ENCODE measurements at regions not wholly inside any gene's neighbourhood (a gene's known extent, or its start where the extent isn't known, plus 50 kb on each side); places are given as distances from the start of the nearest gene placed in this dataset.

DNA sequence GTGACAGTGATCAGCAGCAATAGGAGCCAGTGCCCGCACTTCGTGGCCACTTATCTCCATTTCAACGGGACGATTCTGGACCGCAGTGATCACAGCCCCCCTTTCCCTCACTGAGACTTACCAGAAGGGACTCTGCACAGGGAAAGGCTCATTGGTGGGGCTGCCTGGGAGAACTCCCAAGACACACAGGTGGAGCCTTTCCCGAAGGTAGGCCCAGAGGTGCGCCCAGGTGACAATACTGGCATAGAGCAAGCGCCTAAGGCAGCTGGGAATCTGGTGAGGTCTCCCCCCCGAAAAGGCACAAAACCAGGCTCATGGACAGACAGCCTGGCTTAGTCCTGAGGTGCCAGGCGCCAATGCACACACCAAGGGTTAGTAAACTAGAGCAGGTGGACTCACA lies 318.9 kb downstream of the AJAP1 start:
- no peak for DNase-seq (ENCODE audit: low read depth)

DNA sequence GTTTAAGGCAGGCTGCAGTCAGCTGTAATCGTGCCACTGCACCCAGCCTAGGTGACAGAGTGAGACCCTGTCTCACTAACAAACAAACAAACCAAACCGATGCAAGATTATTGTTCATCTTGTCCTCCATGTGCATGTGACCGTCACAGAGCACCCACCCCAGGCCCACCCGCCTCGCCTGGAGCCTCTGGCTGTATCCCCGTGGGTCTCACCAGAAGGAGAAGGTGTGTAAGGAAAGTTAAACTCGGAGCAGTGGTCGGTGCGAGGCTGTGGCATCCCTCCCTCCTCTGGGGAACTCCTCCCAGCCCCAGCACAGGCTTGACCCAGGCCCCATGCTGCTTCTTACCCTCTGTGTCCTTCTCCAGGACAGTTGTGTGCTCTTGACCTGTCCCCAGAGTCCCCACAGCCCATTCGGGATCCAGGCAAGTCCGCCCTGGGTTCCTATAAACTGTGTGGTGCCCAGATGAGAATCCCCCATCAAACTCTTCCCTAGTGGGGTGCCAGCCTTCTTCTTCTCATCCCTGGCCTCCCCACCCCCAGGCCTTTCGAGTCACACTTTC lies 318.4 kb downstream of the AJAP1 start:
- no peak for DNase-seq (ENCODE audit: low read depth)

DNA sequence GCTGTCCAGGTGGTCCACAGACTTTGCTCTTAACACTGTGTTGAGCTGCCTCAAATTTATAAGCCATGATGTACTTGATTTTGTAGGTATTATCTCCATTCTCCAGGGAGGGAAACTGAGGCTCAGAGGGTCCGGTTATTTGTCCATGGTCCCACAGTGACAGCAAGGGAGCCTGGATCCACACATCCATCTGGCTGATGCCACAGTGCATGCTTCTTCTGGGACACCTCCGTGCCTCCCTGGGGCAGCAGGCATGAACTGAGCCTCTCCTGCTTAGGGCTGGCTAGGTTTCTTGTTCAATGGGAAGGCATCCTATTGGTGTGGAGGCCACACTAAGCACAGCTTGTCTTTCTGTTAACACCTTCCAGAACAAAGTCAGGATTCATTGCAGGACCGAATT lies 317.3 kb downstream of the AJAP1 start:
- DNase-seq (ENCODE audit: low read depth) = no peak

DNA sequence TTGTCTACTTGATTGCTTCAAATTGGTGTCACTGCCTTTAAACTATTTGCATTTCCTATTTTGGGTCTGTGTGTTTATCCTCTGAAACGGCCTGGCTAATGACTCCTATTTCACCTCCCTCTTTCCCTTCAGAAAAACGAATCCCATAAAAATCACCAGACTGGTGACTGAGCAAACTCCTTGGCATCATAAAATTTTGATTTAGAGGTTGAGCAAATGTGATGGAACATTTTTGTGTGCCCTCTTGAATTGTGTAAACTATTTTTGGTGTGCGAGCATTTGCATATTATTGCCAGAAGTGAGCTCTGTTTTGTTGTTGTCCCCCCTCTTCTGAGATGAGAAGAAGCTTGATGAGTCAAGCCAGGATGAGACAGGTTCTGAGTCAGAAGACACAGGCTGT lies 316.1 kb downstream of the AJAP1 start:
- DNase-seq (ENCODE audit: low read depth) = no peak

DNA sequence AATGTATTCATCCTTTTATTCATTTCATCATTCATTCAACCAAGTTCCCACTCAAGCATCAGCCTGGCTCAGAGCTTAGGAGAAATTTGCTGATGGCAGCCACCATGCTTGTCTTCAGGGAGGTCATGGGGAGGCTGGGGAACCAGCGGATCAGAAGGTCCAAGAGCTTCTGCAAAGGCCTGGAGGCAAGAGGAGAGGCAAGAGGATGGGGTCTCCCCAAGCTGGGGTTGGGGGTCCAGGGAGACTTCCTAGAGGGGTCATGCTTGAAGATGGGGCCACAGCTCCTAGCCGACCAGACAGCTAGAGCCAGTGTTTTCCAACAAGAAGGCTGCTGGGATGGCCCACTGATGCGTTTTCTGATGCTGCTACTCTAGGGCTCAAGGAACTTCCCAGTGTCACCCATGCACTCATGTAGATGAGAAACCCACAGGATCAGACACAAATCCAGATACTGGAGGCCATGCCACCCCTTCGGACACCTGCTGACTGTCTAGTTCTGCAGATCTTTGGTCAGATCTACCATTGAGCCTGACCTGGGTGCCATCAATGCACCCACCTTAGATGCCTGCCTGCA lies 315.2 kb downstream of the AJAP1 start:
- DNase-seq (ENCODE audit: low read depth) = no peak

DNA sequence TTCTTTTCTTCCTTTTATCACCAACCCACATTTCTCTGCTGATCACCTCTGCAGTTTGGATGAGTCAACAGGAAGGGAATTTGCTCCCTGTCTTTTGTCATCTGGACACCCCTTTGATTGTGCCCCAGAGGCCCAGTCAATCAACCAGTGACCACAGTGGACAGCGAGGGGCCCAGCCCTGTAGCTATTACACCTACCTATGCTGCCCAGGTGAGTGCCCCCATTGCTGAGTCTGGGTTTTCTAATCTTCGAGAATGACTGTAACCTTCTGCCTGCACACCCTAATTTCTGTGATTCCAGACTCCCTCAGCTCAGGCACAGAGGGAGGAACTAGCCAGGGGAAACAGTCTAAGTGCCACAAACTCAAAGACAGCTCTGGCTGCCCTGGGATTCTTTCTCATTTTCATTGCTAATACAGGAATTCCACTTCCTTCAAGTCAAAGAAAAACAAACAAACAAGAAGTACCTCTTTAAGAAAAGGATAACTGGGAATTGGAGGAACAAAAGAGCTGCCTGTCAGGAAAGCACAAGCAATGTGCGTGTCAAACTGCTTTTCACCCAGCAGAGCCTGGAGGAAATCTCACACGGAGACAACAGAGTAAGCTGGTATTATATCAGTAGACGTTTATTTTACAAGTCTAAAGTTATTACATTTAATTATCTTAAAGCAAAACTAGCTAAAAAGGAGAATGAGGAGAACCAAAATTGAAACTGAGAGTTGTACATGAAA lies 311.1 kb downstream of the AJAP1 start:
- DNase-seq (ENCODE audit: low read depth) = no peak

DNA sequence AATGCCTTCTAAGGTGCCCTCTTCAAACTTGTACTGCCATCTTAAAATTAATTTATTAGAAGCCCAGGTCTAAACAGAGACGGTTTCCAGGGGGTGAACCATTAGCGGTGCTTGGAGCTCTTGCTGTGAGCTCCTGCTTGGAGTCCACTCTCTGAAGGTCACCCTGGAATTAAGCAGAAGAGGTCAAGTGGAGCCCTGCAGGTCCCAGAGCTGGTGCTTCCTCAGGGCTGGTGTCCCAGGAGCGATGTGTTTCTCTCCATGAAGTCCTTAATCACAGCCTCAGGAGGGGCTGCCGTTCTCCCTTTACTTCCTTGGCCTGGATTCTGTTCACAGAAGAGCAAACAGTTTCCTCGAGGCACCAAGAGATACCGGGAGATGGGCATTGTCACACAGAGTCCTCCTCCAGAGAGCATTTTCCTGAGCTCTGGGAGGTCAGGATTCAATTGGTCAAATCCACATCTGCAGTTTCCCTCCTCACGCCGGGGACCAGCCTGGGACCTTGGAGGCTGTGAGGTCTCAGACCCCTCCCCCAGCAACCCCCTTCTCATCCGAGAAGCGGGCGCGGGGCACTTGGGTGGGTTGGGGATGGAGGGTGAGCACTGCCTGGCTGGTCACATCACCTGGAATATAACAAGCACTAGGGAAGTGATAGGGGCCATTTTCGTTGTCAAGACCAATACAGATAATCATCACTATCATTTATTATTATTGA lies 310.4 kb downstream of the AJAP1 start:
- DNase-seq (ENCODE audit: low read depth) = no peak

DNA sequence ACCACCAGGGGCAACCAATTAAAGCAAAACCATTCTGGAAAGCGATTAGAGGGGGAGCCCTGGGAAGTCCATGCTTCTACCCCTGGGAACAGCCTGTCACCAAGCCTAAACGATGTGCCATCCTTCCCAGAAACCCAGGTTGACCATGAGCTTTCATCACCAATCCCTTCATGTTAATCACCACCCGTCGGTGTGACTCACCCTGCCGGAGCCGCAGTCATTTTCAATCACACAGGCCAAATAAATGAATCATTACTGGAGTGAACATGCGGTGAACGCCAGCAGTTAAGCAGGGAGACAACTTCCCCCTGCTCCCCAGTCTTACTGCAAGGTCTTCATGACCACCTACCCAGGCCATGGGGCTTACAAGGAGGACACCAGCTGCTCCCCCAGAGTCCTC lies 308.8 kb downstream of the AJAP1 start:
- peak; percentile 82 for DNase-seq (ENCODE audit: low read depth)

DNA sequence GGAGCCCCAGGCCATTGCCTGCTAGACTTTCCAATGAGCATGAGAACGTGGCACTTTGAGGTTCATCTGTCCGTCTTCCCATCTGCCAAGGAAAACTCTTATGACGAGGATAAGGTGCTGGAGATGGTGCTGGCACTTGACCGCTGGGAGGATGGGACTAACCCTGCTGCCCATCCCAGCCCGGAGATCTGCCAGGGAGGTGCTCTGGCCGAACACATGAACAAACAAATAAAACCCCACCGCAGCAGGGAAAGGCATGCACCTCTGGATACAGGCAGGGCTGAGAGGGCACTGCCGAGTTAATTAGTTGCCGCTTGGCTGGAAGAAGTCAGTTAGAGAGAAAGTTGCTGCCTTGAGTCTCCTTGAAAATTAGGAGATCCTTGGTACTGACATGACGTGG lies 308.4 kb downstream of the AJAP1 start:
- DNase-seq (ENCODE audit: low read depth) = no peak

DNA sequence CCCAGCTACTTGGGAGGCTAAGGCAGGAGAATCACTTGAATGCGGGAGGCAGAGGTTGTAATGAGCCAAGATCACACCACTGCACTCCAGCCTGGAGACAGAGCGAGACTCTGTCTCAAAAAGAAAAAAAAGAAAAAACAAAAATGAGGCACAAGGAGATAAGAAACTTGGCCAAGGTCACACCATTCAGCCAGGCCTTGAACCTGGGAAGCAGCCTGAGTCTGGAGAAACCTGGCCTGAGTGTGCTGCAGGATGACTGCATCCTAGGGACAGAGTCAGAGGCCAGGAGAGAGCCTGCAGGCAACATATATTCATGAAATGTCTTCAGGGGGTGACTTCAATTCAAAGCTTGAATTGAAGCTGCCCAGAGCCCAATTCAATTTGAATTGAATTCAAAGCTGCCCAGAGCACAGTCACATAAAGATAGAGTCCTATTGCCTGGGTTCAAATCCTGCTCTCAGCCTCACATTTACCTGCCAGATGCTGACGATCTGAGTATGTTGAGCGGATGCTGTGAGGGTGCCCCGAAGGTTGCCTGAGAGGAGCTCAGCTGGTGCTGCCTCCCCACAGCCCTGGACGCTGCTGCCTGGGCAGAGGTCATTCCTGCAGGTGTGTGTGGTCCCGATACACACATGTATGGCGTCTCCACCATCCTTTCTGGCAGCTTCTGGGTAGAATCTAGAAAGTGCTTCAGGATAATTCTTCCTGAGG lies 307.7 kb downstream of the AJAP1 start:
- no peak for DNase-seq (ENCODE audit: low read depth)

DNA sequence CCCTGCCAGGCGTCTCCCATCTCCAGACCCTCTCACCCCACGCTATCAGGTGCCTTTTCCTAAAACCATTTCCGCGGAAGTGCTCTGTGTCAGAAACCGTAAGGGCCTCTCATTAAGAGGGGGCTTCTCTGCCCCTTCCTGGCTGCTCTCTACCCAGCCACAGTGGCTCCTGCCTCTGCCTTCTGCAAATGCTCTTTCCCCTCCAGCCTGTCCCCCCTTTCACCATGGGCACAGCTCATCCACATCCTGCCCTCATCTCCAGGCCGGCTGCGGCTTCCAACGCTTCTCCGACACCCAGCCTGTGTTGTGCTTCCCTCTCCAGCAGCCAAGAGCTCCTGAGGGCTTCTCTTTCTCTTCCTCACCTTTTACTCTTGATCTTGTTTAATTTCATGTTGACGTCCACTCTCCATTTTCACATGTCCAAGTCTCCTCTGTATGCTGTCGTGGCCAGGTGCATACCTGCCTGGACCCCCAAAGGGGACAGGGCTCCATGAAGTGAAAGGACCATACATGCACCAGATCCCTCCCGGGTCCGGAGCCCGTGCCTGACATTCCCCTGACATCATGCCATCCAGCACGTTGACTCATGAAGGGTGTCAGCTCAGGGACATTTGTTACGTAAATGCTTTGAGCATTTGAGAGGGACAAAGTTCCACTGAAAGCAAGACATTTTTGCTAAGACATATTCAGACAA lies 306.5 kb downstream of the AJAP1 start:
- no peak for DNase-seq (ENCODE audit: low read depth)

DNA sequence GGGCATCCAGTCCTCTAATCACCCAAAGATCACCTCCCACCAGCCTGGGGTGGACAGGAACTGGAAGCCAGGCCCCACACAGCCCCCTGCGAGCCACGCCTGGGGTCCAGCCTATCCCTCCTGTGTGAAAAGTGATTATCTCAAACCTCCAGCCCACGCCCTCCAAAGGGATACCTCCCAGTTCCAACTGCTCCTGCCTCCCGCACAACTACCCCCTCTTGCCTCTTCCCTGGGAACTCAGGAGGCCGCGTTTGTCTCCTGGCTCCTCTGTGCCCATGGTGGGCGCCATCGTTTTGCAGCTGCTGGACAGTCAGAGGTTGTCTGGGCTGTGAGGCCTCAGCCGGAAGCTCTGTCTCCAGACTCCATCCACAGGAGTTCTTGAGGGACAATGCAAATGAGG lies 305.9 kb downstream of the AJAP1 start:
- DNase-seq (ENCODE audit: low read depth) = no peak

DNA sequence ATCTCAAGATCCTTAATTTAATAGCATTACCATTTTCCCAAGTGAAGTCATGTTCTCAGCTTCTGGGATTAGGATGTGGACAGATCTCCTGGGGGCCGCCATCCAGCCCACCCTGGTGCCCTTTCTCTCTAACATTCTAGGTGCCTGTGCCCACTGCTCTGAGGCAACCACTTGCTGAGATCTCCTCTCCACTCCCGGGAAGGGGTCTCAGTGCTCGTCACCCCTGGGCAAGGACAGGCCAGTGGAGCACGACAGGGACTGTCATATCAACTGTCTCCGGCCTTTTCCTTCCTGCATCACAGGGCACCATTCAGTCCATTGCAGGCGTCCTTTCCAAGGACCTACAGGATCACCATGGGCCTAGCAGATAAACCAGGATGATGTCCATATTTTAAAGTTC lies 304.8 kb downstream of the AJAP1 start:
- no peak for DNase-seq (ENCODE audit: low read depth)

DNA sequence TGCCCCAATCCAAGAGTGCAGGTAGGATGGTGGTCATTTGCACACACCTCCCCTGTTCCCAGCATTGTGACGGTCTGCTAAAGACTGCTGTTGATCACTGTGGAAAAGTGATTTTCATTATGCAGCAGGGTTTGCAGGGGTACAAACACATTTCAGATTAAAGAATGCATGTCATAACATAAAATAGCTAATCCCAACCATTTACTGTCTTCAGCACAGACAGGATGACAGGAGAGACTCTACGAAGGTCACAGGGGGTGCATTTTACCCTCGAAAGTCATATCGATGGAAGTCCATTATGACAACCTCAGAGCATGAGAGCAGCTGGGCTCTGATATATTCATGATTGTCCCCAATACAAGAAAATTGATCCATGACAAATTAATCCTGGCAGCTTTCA lies 302.6 kb downstream of the AJAP1 start:
- DNase-seq (ENCODE audit: low read depth) = no peak

DNA sequence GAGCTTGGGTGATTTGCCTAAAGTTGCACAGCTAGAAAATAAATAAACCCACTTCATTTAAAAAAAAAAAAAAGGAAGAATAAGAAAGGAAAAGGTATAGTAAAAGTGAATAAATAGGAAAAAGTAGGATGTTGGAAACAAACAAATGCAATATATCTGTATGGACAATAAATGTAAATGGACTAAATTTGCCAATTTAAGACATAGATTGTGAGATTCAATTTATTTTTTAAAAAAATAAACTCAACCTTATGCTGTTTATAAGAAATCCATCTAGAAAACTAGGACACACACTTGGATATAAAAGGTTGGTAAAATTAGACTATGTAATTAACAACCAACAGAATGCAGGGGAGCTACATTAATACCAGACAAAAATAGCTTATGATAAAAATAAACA lies 300.0 kb downstream of the AJAP1 start:
- DNase-seq (ENCODE audit: low read depth) = no peak

DNA sequence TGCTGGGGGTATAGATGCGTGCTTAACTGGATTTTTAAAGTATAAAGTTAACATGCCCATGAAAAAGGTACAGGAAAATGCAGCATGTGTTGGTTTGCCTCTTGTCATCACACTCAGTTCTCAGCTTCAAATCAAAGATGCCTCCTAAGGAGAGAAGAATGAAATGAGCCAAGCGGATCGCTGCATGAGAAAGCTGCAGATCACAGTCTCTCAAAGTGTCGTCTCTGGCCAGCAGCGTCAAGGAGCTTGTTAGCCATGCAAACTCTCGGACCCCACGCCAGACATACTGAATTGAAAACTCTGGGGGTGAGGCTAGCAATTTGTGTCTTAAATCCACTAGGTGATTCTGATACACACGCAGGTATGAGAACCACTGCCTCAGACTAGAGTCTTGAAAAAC lies 297.2 kb downstream of the AJAP1 start:
- DNase-seq (ENCODE audit: low read depth) = no peak

DNA sequence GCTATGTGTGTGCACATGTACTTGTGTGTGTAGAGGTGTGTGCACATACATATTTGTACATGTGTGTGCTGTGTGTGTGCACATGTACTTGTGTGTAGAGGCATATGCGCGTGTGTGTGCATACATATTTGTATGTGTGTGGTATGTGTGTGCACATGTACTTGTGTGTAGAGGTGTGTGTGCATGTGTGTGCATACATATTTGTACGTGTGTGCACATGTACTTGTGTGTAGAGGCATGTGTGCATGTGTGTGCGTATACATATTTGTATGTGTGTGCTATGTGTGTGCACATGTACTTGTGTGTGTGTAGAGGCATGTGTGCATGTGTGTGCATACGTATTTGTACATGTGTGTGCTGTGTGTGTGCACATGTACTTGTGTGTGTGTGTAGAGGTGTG lies 291.9 kb downstream of the AJAP1 start:
- no peak for DNase-seq (ENCODE audit: low read depth)

DNA sequence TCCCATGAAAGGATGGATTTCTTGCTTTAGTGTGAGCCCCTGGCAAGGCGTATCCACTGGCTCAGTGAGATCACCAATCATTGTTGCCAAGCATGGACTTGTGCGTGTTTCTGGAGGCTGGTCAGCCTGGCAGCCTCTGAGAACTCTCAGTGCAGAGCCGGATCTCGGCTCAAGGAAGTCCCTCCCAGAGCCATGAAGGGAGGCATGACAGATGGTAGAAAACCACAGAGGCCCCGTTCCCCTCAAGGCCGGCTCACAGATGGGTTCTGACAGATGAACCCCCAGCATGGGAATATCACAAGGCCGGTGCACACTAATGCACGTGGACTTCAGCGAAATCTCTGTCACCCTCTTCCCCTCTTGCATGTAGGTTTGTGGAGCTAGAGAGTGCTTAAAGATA lies 290.5 kb downstream of the AJAP1 start:
- DNase-seq (ENCODE audit: low read depth) = no peak

DNA sequence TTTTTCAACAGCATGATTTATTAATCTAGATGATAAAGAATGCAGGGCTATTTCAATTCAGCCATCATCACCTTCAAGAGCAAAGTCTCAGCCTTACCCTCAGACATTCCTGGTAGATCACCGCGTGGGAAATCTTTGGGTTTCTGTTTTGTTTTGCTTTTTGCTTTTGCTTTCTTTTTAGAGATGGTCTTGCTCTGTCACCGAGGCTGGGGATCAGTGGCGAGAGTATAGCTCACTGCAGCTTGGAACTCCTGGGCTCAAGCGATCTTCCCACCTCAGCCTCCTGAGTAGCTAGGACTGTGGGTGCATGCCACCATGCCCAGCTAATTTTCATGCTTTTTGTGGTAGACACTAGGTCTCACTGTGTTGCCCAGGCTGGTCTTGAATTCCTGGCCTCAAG lies 289.7 kb downstream of the AJAP1 start:
- no peak for DNase-seq (ENCODE audit: low read depth)

DNA sequence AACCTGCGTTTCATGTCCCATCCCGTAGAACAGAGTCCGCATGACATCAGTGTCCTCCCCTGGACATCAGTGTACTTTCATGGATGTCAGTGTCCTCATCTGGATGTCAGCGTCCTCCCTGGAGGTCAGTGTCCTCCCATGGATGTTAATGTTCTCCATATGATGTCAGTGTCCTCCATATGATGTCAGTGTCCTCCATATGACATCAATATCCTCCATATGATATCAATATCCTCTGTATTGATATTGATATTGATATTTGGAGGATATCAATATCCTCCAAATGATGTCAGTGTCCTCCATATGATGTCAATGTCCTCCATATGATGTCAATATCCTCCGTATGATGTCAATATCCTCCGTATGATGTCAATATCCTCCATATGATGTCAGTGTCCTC lies 284.9 kb downstream of the AJAP1 start:
- no peak for DNase-seq (ENCODE audit: low read depth)

DNA sequence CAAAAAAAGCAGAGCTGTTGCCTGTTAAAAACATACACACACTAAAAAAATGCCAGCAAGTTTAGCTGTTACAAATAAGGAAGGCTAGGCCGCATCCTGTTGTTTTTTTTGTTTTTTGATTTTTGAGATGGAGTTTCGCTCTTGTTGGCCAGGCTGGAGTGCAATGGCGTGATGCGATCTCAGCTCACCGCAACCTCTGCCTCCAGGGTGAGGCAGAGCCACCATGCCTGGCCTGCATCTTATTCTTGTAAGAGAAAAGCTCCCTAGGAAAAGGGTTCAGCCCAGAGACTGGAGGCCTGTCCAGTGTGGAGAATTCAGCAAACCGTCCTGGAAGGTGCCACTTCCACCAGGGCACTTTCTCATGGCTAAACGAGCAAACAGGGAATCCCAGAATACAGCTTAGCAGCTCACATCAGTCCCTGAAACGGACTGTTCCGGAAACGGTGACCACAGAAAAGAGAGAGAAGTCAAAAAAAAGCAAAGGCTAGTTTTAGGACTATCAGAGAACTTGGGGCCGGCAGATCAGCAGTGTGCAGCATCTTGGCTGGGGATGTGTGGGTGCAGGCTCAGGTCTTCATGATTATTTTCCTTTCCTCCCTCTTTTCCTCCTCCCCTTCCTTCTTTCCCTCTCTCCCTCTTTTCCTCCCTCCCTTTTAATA lies 283.6 kb downstream of the AJAP1 start:
- DNase-seq (ENCODE audit: low read depth) = no peak
